ENCODE measurements at regions not wholly inside any gene's neighbourhood (a gene's known extent, or its start where the extent isn't known, plus 50 kb on each side); places are given as distances from the start of the nearest gene placed in this dataset.
"Not testable (repeated sequence)": the region's sequence is repeated elsewhere in the genome, so short reads cannot be mapped to it uniquely, and the experiment has no call there.

GRCh38 chr1:212155219-212155618 lies 119.7 kb downstream of the DTL start:
- DNase-seq, result no peak

GRCh38 chr1:212157252-212157651 lies 121.7 kb downstream of the DTL start:
- DNase-seq, result no peak

- no peak for DNase-seq
Observed at GRCh38 chr1:212158912-212159796, 123.6 kb downstream of the DTL start.

GRCh38 chr1:212161231-212161781 lies 123.9 kb upstream of the PPP2R5A start:
- DNase-seq, result no peak

GRCh38 chr1:212162635-212163034 lies 122.6 kb upstream of the PPP2R5A start:
- DNase-seq, result peak; percentile 59

- DNase-seq, result no peak
Observed at GRCh38 chr1:212164095-212164872, 120.9 kb upstream of the PPP2R5A start.

GRCh38 chr1:212166244-212166643 lies 119.0 kb upstream of the PPP2R5A start:
- DNase-seq, result no peak

- DNase-seq, result no peak
Observed at GRCh38 chr1:212166644-212167043, 118.6 kb upstream of the PPP2R5A start.

GRCh38 chr1:212167098-212167497 lies 118.1 kb upstream of the PPP2R5A start:
- no peak for DNase-seq

- no peak for DNase-seq
Observed at GRCh38 chr1:212173567-212173966, 111.6 kb upstream of the PPP2R5A start.

- not testable (repeated sequence) for DNase-seq
Observed at GRCh38 chr1:212174295-212174694, 110.9 kb upstream of the PPP2R5A start.

GRCh38 chr1:212177542-212177941 lies 107.7 kb upstream of the PPP2R5A start:
- DNase-seq, result no peak

GRCh38 chr1:212178851-212179250 lies 106.4 kb upstream of the PPP2R5A start:
- DNase-seq, result no peak

- DNase-seq, result no peak
Observed at GRCh38 chr1:212179394-212180076, 105.7 kb upstream of the PPP2R5A start.

GRCh38 chr1:212181015-212181882 lies 104.0 kb upstream of the PPP2R5A start:
- no peak for DNase-seq

GRCh38 chr1:212182171-212182570 lies 103.0 kb upstream of the PPP2R5A start:
- DNase-seq, result no peak

GRCh38 chr1:212182579-212182978 lies 102.6 kb upstream of the PPP2R5A start:
- no peak for DNase-seq

GRCh38 chr1:212186427-212187207 lies 98.6 kb upstream of the PPP2R5A start:
- no peak for DNase-seq

- no peak for DNase-seq
Observed at GRCh38 chr1:212188599-212189351, 96.4 kb upstream of the PPP2R5A start.

- no peak for DNase-seq
Observed at GRCh38 chr1:212189352-212189738, 95.9 kb upstream of the PPP2R5A start.

Measured in left hindlimb (tissue), 1 donor.